ENCODE measurements at regions not wholly inside any gene's neighbourhood (a gene's known extent, or its start where the extent isn't known, plus 50 kb on each side); places are given as distances from the start of the nearest gene placed in this dataset.

DNA sequence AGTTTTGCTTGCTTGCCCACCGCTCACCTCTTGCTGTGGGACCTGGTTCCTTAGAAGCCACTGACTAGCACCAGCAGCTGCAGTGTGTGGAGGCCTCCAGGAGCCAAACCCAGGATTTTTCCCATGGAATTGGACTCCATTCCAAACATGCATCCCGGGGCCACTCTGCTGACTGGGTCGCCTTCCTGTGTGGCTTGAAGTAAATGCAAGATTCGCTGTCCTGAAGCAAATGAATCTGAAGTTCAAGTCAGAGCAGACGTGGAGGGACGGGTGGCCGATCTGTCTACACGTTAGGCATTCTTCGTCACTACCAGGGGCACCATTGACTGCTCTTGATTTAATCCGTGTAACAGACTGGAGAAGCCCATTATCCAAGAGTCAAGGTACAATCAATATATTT, 109.0 kb downstream of the SHOX start:
- TF ChIP-seq, protein P1, sequence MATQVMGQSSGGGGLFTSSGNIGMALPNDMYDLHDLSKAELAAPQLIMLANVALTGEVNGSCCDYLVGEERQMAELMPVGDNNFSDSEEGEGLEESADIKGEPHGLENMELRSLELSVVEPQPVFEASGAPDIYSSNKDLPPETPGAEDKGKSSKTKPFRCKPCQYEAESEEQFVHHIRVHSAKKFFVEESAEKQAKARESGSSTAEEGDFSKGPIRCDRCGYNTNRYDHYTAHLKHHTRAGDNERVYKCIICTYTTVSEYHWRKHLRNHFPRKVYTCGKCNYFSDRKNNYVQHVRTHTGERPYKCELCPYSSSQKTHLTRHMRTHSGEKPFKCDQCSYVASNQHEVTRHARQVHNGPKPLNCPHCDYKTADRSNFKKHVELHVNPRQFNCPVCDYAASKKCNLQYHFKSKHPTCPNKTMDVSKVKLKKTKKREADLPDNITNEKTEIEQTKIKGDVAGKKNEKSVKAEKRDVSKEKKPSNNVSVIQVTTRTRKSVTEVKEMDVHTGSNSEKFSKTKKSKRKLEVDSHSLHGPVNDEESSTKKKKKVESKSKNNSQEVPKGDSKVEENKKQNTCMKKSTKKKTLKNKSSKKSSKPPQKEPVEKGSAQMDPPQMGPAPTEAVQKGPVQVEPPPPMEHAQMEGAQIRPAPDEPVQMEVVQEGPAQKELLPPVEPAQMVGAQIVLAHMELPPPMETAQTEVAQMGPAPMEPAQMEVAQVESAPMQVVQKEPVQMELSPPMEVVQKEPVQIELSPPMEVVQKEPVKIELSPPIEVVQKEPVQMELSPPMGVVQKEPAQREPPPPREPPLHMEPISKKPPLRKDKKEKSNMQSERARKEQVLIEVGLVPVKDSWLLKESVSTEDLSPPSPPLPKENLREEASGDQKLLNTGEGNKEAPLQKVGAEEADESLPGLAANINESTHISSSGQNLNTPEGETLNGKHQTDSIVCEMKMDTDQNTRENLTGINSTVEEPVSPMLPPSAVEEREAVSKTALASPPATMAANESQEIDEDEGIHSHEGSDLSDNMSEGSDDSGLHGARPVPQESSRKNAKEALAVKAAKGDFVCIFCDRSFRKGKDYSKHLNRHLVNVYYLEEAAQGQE (IDR thresholded peaks at IDR 0.05): no peak
- TF ChIP-seq HEYL (CRISPR knock-in tag; IDR thresholded peaks at IDR 0.05) (no peak), EP300 (IDR thresholded peaks at IDR 0.05) (no peak), MYC (IDR thresholded peaks at IDR 0.05; ENCODE audit: borderline replicate concordance, low read length) (no peak), RAD21 (conservative IDR thresholded peaks at IDR 0.05 in 1 of 2, IDR thresholded peaks at IDR 0.05 in 1 of 2) (no peak), JUN (IDR thresholded peaks at IDR 0.05) (no peak), CBX8 (IDR thresholded peaks at IDR 0.05) (no peak), FOXS1 (CRISPR knock-in tag; IDR thresholded peaks at IDR 0.05) (no peak)
- TF ChIP-seq, protein P2, sequence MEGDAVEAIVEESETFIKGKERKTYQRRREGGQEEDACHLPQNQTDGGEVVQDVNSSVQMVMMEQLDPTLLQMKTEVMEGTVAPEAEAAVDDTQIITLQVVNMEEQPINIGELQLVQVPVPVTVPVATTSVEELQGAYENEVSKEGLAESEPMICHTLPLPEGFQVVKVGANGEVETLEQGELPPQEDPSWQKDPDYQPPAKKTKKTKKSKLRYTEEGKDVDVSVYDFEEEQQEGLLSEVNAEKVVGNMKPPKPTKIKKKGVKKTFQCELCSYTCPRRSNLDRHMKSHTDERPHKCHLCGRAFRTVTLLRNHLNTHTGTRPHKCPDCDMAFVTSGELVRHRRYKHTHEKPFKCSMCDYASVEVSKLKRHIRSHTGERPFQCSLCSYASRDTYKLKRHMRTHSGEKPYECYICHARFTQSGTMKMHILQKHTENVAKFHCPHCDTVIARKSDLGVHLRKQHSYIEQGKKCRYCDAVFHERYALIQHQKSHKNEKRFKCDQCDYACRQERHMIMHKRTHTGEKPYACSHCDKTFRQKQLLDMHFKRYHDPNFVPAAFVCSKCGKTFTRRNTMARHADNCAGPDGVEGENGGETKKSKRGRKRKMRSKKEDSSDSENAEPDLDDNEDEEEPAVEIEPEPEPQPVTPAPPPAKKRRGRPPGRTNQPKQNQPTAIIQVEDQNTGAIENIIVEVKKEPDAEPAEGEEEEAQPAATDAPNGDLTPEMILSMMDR (IDR thresholded peaks at IDR 0.05): no peak
